SHP77 treated with DMSO at 0.1 percent for 48 hours (cell line): ENCODE measurements at regions not wholly inside any gene's neighbourhood (a gene's known extent, or its start where the extent isn't known, plus 50 kb on each side); places are given as distances from the start of the nearest gene placed in this dataset.

Experiments
- DNase-seq: peaks from one replicate; lab custom pipeline; 2025; lab: John Stamatoyannopoulos, UW

DNA sequence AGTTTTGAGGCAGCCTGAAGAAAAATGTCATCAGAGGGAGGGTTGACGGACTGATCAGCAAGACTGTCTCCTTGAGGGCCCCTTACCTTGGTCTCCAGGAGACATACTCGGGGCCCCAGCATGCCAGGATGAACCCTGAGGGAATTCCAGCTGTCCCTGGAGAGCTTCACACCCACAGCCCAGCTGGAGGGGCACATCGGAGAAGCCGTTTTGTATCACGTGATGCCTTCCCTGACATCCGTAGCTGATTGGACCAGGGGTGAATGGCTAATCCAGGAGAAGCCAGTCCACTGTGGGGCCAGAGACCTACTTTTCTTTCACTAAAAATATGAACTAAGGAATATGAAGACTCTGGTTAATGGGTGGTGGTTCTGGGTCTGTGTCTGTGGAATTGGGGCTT lies 86.0 kb upstream of the TP53I11 start:
- DNase-seq, result no peak

- no peak for DNase-seq
Observed at GRCh38 chr11:45037434-45038005, 86.8 kb upstream of the TP53I11 start.

DNA sequence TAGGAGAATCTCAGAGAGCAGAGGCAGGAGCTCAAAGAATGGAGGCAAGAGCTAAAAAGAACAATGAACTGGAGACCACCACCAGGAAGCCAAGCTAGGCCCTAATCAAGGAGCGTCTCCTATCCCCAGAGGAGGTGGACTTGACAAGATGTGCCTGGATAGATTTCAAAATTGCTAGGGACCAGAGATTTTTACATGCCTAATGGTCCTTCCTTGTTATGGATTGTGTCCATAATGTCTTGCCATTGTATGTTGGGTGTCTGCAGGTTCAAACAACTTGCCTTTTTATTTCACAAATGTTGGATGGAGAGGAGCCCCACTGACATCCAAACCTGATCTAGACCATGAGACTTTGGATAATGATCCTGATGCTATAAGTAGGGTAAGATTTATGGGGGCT lies 88.2 kb upstream of the TP53I11 start:
- DNase-seq, result no peak

DNA sequence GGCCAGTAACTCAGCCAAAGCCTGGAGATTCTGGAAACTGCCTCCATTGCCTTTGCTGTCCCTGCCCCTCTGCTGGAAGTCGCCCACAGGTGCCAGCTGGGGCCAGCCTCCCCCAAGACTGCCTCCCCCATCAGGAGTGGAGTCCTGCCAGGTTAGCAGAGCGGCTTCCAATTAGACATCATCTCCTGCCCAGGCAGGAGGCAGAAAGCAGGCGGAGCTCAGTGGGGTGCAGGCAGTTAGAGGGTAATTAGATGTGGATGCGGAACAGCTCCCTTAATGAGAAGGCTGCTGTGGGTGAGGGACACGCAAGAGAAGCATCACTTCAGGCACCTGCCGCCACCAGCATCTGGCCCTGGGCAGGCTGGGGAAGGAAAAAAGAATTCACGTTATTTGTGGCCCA lies 90.9 kb upstream of the TP53I11 start:
- DNase-seq, result no peak

DNA sequence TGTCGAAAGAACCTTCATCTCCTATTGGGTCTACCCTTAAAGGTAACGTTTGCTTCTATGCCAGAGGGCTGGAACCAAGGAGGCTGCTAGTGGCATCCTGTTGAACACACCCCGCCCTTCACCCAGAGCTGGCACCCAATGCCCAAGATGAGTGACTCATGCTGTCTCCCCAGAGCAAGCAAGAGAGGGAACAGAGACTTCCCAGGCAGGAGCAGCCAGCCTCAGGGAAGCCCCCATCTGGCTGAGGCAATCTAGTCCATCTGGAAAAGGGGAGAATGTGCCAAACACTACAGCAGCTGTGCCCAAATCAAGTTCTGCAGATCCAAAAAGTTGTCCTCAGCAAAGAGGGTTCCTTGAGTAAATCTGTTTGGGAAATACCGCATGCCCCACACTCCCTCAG lies 91.9 kb upstream of the TP53I11 start:
- no peak for DNase-seq

- no peak for DNase-seq
Observed at GRCh38 chr11:45043755-45044475, 93.2 kb upstream of the TP53I11 start.

DNA sequence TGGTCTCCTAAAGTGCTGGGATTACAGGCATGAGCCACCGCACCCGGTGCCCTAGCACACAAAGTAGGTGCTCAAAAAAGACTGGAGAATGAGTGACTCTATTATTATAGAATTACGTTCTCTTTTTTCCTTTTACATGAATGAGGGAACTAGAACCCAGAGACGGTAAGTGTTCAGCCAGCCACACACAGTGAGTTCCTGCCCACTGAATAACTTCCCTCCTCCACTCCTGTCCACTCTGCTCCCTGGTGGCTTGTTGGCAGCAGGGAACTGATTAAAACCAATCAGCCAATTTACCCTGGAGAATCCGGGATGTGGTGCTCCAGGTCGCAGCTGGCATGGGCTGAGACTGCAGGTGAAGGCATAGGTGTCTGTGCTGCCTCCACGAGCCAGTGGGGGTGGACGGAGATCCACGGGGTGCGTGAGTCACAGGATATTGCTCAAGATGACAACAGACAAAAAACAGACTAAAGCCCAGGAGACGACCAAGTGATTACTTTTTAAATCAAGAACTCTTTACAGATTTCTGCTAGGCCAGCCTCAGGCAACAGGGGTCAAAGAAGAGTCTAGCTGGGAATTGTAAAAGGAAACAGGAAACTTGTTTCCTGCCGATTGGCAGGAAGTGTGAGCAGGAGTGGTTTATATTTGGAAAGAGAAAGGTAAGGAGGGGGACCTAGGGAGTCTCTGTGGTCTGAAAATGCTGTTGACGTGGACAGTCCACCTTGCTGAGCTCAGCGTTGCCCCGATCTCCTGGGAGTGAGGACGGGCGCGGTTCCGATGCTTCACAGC lies 95.2 kb upstream of the TP53I11 start:
- no peak for DNase-seq

DNA sequence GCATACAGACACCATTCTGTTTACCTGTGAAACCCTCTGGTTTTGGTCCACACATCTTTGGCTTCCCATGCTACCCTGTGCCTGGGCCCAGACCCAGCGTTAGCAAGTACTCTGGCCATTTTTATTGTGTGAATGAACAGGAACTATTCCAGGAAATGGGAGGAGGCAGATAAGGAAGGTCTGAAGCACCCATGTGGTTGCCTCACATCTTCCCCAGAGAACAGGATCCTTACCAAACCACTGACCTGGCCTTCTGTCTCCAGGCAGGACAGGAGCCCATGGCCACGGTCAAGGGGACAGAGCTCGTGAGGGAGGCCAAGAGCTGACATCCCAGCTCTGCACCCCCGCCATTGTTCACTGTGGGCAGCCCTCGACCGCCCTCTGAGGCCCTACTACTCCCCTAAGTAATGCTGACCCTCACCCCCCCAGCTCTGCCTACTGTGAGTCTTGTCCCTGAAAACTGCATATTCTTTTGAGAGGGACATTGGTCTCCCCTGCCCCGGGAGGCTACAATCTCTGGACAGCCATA lies 97.7 kb upstream of the TP53I11 start:
- no peak for DNase-seq

GRCh38 chr11:45048870-45049691 lies 97.4 kb upstream of the PRDM11 start:
- DNase-seq, result no peak

DNA sequence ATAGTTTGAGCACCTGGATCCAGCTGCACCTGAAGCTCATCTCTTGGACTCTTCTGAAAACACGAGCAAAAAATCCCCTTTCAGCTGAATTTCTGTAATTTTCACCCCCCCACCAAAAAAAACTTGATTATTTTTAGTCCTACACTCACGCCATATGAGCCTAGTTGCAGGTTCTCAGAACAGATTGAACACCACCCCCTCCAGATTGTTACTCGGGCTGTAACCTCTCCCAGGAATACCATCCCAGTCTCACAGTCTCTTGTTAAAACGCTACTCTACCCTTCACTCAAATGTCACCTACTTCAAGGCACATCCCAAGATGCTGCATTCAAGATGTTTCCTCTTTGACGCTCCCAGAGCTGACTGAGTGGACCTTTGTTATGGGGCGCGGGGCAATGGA lies 96.3 kb upstream of the PRDM11 start:
- DNase-seq, result no peak

GRCh38 chr11:45051621-45052020 lies 94.8 kb upstream of the PRDM11 start:
- DNase-seq, result no peak

DNA sequence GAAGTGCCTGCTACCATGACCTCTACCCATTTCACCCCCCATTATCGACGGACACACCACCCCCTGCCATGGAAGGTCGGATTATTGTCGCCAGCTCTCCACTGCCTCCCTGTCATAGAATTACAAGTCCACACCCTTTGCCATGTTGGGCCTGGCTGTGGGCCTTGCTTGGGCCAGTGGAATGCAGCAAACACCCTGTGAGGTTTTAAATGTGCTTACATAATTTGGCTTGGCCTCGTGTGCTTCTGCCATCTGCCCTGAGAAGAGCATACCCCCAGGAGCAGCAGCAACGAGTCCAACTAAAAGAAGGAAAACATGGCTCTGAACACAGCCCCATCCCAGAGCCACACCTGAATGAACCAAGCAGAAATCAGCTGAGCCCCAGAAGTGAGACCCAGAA lies 94.1 kb upstream of the PRDM11 start:
- DNase-seq, result no peak

GRCh38 chr11:45053736-45054446 lies 92.5 kb upstream of the PRDM11 start:
- no peak for DNase-seq

GRCh38 chr11:45054956-45055355 lies 91.5 kb upstream of the PRDM11 start:
- DNase-seq, result no peak

GRCh38 chr11:45056529-45056928 lies 89.9 kb upstream of the PRDM11 start:
- no peak for DNase-seq

DNA sequence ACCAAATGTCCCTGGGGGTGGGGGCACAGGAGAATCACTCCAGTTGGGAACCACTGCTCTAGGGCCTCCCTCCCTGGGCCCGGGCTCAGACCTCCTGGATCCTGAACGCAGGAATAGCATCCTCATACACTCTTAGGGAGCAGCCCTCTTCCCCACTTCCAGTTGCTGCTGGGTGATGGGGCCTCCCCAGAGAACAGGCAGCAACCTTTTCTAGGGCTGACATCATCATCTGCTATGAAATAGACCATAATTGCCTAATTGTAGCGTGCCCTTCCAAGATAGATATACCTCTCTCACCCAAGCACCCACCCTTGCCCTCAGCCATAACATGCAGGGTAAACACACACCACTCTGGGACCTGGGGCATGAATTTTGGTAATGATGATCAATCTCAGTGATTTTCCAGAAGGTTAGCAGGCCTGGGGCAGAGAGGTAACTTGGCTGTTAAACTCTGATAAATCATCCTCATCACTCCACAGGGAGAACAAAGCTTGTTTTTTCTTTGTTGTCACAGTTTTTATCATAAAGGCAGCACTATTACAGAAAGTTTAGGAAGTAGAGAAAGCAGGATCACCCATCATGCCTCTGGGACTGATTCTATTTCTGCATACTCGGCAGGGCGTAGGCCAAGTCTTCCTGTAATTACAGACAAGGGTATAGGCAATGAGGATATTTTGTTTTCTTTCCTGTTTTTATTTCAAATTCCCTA lies 88.3 kb upstream of the PRDM11 start:
- no peak for DNase-seq

DNA sequence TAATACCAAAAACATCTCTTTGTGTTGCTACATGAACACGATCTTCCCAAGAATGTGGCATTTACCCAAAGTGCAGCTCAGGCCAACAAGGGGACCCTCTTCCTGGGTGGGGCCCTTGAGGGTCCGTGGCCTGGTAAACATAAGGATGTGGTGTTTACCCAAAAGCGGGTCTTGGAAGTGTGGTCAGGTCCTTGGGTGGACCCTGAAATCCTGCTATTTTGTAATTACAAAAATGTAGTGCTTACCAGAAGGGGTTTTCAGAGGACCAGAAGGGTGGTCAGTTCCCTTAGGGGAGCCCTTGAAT lies 87.8 kb upstream of the PRDM11 start:
- DNase-seq, result no peak

- DNase-seq, result no peak
Observed at GRCh38 chr11:45060707-45061106, 85.7 kb upstream of the PRDM11 start.

DNA sequence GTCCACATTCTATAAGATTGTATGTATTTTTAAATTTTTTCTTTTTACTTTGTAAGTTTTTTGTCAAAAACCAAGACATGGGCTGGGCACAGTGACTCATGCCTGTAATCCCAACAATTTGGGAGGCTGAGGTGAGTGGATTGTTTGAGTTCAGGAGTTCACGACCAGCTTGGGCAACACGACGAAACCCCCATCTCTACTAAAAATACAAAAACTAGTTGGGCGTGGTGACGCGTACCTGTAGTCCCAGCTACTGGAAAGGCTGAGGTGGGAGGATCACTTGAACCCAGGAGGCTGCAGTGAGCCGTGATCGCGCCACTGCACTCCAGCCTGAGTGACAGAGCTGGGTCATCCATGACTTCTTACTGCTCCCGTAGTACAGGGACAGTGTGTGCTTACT lies 84.8 kb upstream of the PRDM11 start:
- no peak for DNase-seq

GRCh38 chr11:45062115-45062514 lies 84.3 kb upstream of the PRDM11 start:
- DNase-seq, result no peak

- DNase-seq, result no peak
Observed at GRCh38 chr11:45062974-45063635, 83.3 kb upstream of the PRDM11 start.
